GM03348 (cell line): ENCODE measurements at regions not wholly inside any gene's neighbourhood (a gene's known extent, or its start where the extent isn't known, plus 50 kb on each side); places are given as distances from the start of the nearest gene placed in this dataset.

Experiments
- DNase-seq: peaks from one replicate; pipeline ENCODE4 v3.0.0; 2012; ENCODE audit warnings: low spot score

DNA sequence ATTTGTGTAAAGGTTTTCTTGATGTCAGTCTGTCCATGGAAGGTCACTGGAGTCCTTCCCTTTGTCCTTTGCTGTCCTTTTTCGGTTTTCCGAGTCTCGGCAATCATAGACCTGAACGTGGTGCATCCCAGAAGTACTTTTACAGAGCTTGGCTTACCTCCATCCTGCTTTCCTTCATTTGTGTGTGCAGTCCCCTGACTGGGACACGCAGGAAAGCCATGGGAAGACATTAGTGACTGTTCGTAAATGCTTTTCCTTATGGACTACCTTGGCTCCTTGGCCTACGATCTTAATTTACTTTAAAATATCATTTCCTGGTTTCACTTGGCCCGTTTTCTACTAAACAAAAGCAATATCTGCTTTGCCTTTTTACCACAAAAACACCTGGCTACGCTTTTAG lies 328.4 kb upstream of the RARB start:
- no peak for DNase-seq

DNA sequence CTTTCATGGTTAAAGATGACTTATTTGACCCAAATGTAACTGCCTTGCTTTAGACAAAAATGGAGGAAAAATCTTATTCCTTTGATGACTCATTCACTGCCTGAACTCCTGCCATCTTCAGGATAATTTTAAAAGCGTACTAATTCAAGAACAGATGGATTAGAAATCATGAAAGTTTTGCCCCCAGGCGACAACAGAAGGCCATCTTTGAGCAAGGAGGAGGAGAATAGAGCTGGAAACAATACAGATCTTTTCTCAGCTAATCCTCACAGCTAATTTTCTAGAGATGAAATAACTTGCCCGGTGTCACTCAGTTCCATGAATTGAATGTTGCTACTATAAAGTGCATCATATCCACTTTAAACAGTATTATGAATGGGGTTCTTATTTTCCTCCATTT lies 324.7 kb upstream of the RARB start:
- DNase-seq = no peak

DNA sequence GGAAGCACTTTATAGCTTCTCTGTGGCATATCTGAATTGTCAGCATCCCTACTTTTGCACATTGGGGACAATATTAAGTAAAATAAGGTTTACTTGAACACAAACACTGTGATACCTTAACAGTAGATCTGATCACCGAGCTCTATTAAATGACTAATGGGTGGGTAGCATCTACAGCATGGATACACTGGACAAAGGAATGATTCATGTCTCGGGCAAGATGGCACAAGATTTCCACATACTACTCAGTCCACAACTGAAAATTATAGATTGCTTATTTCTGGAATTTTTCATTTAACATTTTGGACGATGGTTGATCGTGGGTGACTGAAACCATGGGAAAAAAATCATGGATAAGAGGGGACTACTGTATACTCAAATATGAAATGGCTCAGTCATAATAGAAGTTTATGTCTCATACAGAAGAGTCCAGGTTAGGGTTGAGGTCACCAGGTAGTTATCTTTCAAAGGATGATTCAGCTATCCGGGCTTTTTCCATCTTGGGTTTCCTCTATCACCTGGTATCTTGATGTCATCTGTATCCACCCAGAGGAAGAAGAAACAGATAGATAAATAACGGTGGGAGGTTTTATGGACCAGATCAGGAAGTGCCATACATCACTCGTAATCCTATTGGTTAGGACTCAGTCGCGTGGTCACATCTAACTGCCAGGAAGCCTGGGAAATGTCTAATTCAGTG lies 320.0 kb upstream of the RARB start:
- DNase-seq = no peak

DNA sequence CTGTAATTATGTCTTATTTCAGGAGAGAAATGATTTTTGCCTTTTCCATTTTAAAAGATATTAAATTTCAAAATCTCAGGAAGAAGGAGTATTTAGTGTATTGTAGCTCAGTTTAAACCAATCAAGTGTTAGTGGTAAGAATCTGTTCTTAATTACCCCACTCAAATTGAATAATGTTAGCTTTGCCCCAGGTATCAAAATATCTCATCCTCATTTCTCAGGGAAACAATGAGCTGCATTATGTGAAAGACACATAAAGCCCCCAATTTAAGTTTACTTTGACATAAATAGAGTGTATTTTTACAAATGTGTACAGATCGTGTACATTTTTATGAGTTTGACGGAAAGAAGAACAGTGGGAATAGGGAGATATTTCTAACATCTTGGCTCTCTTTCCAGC lies 317.4 kb upstream of the RARB start:
- no peak for DNase-seq

DNA sequence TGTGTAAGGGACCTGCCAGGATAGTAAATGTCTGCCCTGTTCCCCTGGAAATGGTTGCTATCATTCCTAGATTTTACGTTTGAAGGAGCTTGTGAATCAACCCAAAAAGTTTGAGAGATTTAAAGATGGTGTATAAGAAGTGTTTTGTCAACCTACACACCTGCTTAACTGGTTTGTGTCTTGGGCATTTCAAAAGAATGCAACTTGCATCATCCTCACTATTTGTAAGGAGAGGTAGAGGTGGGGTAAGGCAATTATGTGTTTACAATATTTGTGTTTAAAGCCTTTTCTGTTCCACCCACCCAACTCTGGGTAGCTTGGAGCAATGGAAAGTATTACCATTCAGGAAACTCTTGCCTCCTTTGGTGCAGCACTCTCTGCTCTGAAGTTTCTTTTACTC lies 314.2 kb upstream of the RARB start:
- DNase-seq = no peak

DNA sequence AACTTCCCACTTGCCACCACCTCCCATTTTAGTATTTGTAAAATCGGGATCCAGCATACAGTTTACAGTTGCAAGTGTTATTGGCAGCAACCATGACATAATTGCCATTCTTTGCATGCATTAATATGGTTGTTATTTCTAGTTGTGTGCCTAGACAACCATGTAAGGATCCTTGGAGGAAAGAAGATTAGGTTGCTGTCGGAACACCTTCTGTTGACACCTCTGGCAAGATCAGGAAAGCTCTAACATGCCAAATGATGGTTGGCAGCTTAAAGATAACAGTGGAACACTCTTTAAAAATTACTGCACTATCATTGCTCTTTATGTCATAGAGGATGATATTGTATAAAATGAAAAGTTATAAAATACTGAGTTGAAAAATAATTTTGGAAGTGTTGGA lies 313.5 kb upstream of the RARB start:
- DNase-seq = no peak

DNA sequence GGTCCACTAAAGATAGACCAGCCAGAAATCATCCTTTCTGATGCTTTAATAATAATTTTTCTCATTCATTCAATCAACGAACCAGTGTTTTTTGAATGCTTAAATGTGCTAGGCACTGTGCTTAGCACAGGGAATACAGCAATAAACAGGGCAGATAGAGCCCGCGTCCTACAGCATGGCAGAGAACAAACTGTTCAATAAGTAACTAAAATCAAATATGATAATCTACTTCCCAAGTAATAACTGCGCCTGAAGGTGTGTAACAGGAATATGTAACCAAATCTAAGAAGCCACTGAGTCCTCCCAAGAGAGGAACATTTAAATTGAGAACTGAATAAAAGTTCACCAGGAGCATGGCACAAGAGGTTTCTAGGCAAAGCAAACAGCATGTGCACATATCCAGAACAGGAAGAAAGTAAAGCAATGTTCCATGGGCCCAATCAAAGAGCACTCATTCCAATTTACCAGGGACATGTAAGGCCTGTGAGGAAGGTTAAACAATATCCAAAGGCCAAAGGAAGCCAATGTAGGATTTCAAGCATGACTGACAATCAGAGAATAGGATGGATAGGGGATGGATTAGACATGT lies 311.0 kb upstream of the RARB start:
- DNase-seq = no peak

DNA sequence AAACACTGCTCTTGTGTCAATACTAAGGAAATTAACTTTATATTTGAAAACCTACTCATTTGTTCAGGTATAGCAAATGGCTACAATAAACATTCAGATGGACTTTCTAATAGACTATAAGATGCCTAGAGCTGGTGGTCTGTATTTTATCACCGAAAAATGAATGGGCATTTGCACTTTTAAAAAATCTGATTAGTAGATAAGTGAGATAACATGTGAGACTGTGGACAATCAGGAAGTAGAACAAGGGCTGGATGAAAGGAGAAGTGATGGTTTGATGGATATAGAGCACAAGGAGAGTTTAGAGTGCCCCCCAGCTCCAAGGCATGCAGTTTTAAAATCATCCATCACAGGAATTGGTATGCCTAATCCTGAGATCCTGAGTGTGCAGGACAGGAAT lies 308.4 kb upstream of the RARB start:
- DNase-seq = no peak

DNA sequence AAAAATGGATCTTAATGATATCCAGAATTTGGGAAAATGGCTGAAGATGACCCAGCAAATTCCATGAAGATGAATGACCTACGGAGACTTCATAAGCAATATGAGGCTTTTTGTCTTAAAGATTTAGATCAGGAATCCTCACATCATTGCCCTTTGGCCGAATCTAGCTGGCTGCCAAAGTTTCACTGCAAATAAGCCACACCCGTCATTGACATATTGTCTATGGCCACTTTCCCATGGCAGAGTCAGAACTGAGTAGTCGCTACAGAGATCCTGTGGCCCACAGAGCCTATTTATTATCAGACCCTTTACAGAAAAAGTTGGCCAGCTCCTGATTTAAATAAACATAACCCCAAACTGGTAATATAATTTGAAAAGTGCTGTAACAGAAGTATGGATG lies 307.4 kb upstream of the RARB start:
- DNase-seq = no peak

DNA sequence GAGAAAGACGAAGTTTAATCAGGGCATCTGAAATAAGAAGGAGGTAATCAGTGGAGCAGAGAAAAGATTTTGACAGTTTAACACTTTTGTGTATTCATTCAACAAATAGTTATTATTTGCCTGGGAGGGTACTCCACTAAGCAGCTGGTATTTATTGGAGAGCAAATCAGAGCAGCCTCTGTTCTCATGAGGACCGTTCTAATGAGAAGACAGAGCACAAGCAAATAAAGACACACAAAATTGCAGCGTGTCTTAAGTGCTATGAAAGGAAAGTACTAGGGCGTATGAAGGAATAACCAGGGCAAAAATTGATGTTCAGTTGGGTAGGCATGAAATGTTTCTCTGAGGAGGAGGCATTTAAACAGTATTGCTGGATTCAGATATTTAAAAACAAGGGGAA lies 302.9 kb upstream of the RARB start:
- no peak for DNase-seq

DNA sequence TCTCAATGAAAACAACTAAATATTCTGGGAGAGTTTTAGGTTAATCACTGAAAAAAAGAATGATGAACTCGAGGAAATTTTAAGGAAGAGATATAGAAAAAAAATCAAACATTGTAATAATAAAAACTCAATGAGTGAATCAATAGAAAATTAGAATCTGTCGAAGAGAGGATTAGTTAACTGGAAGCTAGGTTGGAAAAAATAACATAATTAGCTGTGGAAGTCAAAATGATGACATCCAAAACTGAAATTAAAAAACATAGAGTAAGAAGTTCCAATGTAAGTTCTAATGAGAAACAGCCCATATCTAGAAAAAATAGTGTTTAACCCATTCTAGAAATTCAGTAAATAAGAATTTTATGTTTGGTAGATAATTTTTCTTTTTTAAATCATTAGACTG lies 299.3 kb upstream of the RARB start:
- DNase-seq = no peak

DNA sequence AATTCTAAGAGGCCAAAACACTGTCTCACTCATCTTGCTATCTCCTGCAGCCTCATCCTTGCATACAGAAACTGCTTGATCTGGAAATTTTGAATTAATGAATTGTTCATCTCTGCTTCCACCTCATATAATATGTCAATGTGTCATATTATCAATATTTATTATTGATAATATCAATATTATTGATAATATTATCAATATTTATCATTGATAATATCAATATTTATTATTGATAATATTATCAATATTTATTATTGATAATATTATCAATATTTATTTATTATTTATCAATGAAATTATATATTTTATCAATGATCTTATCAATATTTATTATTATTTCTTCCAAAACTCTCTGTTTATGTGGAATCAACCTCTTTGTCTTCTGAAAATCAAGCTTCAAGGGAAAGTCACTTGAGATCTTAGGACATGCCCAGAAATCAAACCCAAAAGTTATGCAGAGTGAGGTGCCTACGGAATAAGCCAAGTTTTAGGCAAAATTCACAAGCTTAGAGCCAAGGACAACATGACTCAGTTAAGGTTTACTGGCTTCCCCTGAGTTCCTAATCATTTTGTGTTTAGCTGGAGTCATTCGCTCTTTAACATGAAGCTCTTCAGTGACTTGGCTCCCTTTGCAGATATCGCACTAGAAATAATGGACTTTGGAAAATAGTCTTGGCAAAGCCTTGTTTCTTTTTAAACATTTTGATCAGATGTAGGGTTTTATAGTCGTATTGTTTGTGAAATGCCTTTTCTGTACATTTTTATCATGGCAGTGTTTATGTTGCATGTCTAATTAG lies 297.1 kb upstream of the RARB start:
- no peak for DNase-seq

DNA sequence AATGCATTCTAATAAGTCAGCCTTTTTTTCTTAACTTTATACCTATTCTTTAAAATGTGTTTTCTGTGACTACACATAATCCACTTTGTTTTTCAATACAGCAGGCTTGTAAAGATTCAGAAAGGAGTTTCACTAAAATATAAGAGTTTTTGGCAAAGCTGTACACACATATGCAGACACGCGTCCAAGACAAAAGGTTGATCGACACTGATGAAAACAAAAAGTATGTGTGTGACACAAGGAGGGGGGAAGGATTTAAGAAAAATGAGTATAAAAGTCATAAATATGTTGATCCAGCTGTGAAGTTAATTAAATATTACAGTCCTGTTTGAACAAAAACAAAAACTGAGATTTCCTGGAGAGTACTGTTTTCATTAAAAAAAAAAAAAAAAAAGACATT lies 294.5 kb upstream of the RARB start:
- DNase-seq = no peak

DNA sequence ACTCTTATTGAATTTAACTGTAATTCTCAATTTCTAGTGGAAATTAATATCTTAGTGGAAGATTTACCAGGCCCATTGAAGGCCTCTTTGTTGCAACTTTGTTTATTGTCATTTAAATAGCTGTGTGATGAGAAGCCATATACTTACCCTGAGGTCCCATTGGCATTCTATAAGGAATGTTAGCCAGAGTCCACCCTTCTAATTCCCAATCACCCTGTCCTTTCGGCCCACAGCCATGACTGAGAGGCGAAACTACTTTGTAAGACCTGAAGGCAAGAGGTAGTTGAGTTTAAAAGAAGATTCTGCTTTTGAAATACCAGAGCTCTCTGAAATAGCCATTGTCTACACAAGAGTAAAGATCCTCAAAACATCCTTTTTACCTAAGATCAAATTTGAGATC lies 290.5 kb upstream of the RARB start:
- no peak for DNase-seq

DNA sequence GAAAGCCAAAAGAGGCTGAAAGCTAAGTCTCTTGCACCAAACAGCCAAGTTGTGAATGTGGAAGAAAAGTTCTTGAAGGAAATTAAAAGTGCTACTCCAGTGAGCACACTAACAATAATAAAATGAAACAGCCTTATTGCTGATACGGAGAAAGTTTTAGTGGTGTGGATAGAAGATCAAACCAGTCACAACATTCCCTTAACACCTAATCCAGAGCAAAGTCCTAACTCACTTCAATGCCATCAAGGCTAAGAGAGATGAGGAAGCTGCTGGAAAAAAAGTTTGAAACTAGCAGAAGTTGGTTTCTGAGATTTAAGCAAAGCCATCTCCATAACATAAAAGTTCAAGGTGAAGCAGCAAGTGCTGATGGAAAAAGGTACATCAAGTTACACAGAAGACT lies 288.8 kb upstream of the RARB start:
- DNase-seq = no peak

DNA sequence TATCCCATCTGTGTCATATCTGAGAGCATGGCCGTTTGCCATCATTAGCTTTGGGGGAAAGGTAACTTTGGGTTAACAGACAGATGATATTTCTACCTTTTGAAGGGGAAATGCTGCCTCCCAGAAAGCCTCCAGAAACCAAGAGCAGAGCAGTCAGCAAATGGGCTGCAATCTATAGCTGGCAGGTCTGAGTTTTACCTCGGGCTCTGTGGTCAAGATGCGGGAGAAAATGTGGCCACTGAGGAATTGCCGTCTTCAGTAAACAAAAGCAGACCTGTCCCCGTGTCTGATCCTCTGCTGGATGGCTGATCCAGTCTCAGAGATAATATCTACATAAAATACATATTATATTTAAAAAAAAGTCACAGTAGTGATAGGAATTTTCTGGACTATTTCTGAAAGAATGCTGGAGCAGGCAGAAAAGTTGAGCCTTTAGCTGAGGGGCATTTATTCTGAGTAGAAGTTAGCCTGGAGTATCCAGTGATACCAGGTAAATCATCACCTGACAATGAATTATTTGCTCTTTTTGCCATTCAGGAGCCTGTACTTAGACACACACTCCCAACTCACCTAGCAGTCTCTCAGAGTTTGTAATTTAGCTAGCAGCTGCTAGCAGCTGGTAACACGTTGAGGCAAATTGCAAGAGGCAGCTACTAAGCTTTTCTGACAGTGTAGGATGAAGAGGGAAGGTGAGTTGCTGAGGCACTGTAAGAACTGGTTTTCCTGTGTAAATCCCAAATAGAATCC lies 285.3 kb upstream of the RARB start:
- DNase-seq = no peak

DNA sequence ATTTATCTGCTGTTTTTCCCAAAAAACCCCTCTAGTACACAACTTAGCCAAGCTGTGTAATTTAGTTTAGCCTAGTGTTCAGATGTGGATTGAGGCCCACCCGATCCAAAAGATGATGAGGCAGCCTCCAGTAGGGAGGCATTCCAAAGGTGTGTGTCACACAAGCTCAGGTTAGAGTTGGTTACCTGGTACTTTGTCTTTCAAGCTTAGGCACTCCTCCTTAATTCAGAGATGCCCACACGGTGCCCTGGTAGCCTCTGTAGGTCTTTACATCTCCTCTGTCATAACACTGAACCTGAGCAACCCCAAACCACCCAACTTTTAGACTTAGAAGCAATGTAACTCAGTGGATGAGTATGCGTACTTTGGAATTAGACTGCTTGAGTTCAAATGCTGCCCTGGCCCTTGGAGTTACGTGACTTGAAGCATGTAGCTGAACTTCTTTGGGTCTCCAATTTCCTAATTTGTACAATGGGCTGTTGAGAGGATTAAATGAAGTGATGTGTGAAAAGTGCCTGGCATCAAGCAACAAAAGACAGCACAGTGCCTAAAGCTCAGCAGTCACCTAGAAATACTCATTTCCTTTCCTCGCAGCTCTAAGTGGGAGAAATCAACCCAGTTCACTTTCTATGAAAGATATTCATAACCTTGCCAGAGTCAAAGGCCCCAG lies 284.6 kb upstream of the RARB start:
- no peak for DNase-seq

DNA sequence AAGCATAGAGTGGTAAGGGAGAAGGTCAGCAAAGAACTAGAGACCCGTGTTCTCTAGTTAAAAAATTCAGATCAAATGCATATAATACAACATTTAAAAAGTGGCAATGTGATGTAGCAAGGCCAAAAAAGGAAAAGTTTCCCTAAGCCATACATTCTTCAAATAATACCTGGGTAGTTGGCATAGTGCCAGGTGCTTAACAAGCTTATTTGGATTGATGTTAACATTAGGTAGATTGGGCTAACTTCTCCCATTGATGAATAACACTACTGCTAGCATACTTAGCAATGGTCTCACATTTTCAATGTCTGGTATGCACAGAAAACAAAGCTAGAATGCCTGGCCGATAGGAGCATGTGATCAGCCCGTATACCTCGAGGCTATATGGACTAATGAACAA lies 283.6 kb upstream of the RARB start:
- no peak for DNase-seq

DNA sequence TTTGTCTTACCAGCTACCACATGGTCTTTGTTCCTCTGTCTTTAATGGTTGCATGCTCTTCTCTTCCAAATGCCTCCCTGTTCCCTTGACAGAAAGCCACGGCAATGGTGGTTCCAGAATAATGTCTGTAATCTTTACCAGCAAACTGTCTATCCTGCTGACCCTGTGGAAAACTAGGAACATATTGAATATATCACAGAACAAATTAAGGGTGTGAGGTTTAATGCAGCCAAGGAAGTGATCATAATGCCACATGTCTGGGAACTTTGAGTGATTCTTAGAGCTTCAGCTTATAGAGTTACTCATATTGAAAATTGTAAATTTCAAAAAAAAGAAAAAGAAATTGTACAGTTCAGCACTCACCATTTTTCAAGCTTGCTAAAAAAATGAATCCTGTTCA lies 282.9 kb upstream of the RARB start:
- DNase-seq = no peak

DNA sequence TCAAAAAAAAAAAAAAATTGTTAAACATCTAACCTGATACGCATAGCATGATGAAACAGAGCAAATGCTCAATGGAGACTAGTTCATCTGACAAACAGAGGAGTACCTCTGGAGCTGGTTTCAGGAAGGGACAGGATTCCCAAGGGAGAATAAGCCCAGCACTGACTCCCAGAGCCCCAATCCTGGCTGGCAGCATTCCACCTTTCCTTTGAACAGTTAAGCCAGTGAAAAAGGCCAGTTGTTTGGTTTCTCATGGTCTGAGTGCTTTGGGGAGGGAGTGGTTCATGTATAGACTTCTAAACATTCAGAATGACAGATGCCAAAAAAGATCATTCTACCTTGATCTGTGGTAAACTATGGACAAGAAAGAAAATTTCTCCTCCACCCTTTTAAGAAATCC lies 277.9 kb upstream of the RARB start:
- no peak for DNase-seq

DNA sequence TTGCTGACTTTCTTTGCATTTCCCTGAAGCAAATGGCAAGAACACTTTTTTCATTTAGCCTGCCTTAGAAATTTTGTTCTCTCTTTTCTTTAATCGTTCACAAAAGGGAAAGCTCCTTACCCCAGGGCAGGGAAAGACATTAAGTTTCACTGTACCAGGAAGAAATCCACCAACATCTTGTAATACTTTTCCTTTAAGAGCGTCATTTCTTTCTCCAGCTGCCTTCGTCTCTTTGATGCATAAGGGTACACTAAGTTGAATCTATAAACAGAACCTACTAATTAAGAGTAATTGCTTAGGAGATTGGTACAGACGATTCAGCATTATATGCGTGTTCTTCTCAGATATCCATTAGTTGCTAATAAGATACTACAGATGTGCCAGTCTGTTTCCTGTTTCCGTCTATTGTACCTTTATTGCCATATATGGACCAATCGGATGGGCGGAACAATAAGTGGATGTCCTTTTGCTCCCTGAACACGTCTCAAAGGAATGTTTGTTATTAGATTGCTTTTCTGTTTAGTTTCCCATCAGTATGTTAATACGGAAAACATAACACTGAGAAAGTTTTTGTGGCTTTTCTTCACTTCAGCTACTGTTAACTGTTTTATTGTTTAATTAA lies 276.7 kb upstream of the RARB start:
- peak; percentile 15 for DNase-seq

DNA sequence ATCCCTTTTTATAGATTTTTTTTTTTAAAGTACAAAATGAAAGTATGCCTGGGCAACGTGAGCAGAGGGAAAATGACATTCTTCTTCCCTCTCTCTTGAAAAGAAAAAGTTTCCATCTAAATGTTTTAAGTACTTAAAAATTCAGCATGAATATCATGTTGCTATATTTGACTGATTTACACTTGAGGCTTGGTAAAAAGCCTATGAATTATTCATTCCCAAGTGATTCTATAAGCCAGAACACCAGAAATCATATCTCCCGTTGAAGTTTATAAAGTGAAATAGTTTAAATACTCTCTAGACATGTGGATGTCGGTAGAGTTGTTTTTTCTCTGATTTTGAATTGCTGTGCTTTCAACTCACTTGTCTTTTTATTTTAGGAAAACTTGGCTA lies 276.2 kb upstream of the RARB start:
- no peak for DNase-seq
